ENCODE measurements at regions not wholly inside any gene's neighbourhood (a gene's known extent, or its start where the extent isn't known, plus 50 kb on each side); places are given as distances from the start of the nearest gene placed in this dataset.
A peak's percentile ranks its signal among the peaks of the same experiment; 100 is the strongest.
"Not testable (repeated sequence)": the region's sequence is repeated elsewhere in the genome, so short reads cannot be mapped to it uniquely, and the experiment has no call there.

DNA sequence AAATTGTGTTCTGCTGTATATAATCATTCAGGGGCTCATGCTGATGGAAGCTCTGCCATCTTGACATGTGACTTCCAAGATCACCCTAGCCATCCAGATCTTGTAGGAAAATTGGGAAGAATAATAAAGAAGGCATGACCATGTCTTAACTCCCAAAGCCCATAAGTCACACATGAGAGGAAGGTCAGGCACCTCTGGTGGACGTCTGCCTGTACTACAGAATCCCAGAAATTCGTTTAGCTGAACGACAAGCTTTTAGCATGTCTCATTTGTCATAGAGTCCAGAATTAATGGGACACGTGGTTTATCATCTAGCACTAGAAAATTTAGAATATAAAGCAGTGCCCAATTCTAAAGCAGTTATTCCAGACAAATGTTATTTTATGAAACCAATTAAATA, 212.7 kb downstream of the CENPC start:
- DNase-seq (ENCODE audit: low read depth in 2 of 2), result no peak

DNA sequence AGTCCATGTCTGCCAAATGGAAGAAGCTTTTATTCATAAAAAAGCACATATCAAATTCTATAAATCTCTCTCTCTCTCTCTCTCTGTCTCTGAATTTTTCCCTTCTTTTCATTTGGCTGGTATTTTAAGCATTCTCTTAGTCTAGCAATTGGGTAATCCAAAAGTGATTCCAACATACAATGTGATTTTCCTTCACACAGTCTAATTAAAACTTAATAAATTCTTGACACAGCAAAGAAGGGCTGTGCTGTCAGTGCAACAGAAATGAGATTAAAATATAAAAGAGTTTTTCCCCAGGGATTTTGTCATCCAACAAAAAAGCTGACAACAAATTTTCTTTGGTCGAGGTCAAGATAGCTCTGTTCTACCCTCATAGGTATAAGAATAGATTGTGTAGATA, 216.9 kb downstream of the CENPC start:
- DNase-seq (ENCODE audit: low read depth in 2 of 2), result no peak

GRCh38 chr4:67328018-67328278, 217.4 kb downstream of the CENPC start:
- no peak for DNase-seq (ENCODE audit: low read depth in 2 of 2)

- peak in 1 of 2 donors; percentile 21 for DNase-seq (ENCODE audit: low read depth in 2 of 2)
Observed at GRCh38 chr4:67327245-67328017, 217.9 kb downstream of the CENPC start.

GRCh38 chr4:67325791-67326190, 219.5 kb downstream of the CENPC start:
- no peak for DNase-seq (ENCODE audit: low read depth in 2 of 2)

GRCh38 chr4:67320645-67321044, 224.7 kb downstream of the CENPC start:
- DNase-seq (ENCODE audit: low read depth in 2 of 2), result no peak

GRCh38 chr4:67319607-67320006, 225.7 kb downstream of the CENPC start:
- not testable (repeated sequence) for DNase-seq (ENCODE audit: low read depth in 2 of 2)

- DNase-seq (ENCODE audit: low read depth in 2 of 2), result not testable (repeated sequence)
Observed at GRCh38 chr4:67300497-67301185, 244.7 kb downstream of the CENPC start.

GRCh38 chr4:67292636-67293035, 252.7 kb downstream of the CENPC start:
- DNase-seq (ENCODE audit: low read depth in 2 of 2), result no peak

- DNase-seq (ENCODE audit: low read depth in 2 of 2), result no peak
Observed at GRCh38 chr4:67292045-67292444, 253.3 kb downstream of the CENPC start.

GRCh38 chr4:67291644-67292043, 253.7 kb downstream of the CENPC start:
- DNase-seq (ENCODE audit: low read depth in 2 of 2), result no peak

DNA sequence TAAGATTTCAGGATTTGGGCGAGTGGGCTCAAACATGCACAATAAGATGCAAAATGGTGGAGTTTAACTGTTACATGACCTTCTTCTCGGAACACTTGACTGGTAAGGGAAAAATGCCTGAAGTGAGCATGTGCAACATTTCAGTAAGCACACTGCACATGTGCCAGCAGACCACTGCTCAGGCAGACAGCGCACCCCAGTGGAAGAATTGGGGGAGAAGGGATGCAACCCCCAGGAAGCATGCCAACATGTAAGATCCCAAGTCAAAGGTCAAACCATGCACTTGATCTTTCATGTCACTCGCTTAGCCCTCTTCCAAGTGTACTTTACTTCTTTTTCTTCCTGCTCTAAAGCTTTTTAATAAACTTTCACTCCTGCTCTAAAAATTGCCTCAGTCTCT, 256.3 kb downstream of the CENPC start:
- no peak for DNase-seq (ENCODE audit: low read depth in 2 of 2)

- DNase-seq (ENCODE audit: low read depth in 2 of 2), result no peak
Observed at GRCh38 chr4:67286724-67287123, 258.6 kb downstream of the CENPC start.

DNA sequence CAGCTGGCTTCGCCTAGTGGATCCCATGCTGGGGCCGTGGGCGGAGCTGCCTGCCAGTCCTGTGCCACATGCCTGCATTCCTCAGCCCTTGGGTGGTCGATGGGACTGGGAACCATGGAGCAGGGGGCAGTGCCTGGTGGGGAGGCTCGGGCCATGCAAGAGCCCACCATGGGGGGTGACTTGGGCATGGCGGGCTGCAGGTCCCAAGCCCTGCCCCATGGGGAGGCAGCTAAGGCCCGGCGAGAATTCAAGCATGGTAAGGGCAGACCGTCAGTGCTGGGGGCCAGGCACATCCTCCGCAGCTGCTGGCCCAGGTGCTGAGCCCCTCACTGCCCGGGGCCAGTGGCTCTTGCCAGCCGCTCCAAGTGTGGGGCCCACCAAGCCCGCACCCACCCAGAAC, 262.6 kb downstream of the CENPC start:
- DNase-seq (ENCODE audit: low read depth in 2 of 2), result no peak

DNA sequence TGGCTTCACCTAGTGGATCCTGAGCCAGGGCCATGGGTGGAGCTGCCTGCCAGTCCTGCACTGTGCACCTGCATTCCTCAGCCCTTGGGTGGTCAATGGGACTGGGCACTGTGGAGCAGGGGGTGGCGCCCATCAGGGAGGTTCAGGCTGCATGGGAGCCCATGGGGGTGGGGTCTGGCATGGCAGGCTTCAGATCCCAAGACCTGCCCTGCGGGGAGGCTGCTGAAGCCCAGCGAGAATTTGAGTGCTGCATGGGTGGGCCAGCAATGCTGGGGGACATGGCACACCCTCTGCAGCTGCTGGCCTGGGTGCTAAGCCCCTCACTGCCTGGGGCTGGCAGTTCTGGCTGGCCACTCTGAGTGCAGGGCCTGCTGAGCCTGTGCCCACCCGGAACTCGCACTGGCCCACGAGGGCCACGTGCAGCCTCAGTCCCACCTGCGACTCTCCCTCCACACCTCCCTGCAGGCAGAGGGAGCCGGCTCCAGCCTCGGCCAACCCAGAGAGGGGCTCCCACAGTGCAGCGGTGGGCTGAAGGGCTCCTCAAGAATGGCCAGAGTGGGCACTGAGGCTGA, 270.0 kb downstream of the CENPC start:
- DNase-seq (ENCODE audit: low read depth in 2 of 2), result no peak

DNA sequence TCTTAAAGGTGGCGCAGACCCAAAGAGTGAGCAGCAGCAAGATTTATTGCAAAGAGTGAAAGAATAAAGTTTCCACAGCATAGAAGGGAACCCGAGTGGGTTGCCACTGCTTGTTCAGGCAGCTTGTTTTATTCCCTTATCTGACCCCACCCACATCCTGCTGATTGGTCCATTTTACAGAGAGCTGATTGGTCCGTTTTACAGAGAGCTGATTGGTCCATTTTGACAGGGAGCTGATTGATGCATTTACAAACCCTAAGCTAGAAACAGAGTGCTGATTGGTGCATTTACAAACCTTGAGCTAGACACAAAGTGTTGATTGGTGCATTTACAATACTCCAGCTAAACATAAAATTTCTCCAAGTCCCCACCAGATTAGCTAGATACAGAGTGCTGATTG, 270.6 kb downstream of the CENPC start:
- DNase-seq (ENCODE audit: low read depth in 2 of 2), result not testable (repeated sequence)

- DNase-seq (ENCODE audit: low read depth in 2 of 2), result no peak
Observed at GRCh38 chr4:67273666-67274065, 271.6 kb downstream of the CENPC start.

DNA sequence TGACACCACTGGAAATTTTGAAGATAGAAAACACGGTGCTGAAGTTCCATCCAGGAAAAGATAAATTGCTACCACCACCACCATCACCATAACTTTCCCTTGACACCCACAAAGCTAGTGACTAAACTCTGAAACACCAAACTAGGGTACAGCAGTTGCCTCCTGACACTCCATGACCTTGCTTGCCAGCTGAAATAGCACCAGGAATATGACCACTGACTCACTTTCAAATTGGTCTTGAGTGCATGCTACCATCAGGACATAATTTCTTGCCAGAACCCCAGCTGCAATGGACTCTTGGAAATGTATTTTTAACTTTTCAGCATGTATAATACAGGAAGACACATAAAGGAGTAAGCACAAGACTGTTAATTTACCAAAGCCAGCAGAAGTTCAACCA, 283.3 kb downstream of the CENPC start:
- DNase-seq (ENCODE audit: low read depth in 2 of 2), result no peak

DNA sequence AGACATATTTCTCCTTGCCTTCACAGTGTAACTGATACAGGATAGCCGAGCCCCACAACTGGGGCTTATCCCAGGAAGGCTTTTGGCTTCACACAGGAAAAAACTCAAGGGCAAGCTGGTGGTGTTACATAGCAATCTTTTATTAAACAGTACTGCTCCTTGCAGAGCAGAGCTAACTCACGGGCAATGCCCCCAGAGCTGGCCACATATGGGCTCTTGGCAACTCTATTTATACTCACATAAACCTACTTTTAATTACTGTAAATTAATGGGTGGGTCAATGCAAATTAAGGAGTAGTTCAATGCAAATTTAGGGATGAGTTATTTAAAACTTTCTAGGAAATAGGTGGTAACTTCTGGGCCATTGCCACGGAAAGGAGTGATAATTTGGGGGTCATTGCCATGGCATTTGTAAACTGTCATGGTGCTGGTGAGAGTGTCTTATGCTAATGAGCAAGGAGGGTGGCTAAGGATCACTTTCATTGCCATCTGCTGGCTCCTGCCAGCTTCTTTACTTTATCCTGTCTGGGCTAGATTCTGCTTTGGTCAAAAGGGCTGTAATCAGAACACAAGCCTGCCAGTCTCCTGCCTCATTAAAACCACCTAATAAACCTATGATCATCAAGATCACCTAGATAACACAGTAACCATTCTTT, 288.8 kb downstream of the CENPC start:
- no peak for DNase-seq (ENCODE audit: low read depth in 2 of 2)

- no peak for DNase-seq (ENCODE audit: low read depth in 2 of 2)
Observed at GRCh38 chr4:67250131-67250896, 295.0 kb downstream of the CENPC start.

- DNase-seq (ENCODE audit: low read depth in 2 of 2), result no peak
Observed at GRCh38 chr4:67236788-67237187, 308.5 kb downstream of the CENPC start.

DNA sequence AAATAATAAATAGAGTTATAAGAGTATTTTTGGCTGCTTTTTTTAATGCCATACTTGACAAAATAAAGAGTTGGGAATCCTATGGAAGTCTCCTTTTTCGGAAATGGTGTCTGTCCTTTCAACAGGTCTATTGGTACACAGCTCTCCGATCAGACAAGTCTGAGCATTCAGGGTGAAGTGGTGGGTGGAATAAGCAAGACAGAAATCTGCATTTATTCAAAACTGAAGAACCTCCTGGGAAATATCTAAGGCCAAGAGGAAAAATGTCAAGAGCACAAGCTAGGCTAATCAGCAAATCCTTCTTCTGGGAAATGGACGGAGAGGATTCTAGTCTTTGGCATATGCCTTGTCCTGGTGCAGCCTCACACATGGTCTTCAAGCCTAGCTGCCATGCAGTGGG, 309.0 kb downstream of the CENPC start:
- no peak for DNase-seq (ENCODE audit: low read depth in 2 of 2)
